Parathyroid adenoma (tissue), 2 donors: ENCODE measurements at regions not wholly inside any gene's neighbourhood (a gene's known extent, or its start where the extent isn't known, plus 50 kb on each side); places are given as distances from the start of the nearest gene placed in this dataset.

Source experiments
- H2AFZ ChIP-seq: fragments of 300-600 bp; sonication (generic); one replicate; pipeline ENCODE4 v1.7.0; 2017; ENCODE audit warnings: antibody characterized with exemption, mild to moderate bottlenecking
- H3K27ac ChIP-seq: fragments of 300-600 bp; sonication (generic); one replicate; pipeline ENCODE4 v1.7.0; 2017
- H3K27me3 ChIP-seq: fragments of 300-600 bp; sonication (generic); one replicate; pipeline ENCODE4 v1.7.0; 2017; ENCODE audit warnings: low read length; ENCODE audit not compliant: control insufficient read depth, insufficient read depth
- H3K36me3 ChIP-seq: fragments of 300-600 bp; sonication (generic); one replicate; pipeline ENCODE4 v1.7.0; 2017; ENCODE audit warnings: low read length; ENCODE audit not compliant: control insufficient read depth, insufficient read depth
- H3K4me1 ChIP-seq: fragments of 300-600 bp; sonication (generic); one replicate; pipeline ENCODE4 v1.7.0; 2017; ENCODE audit warnings: control low read depth
- H3K4me2 ChIP-seq: fragments of 300-600 bp; sonication (generic); one replicate; pipeline ENCODE4 v1.7.0; 2017; ENCODE audit warnings: low read length
- H3K4me3 ChIP-seq: fragments of 300-600 bp; sonication (generic); one replicate; pipeline ENCODE4 v1.7.0; 2017; ENCODE audit warnings: low read depth, low read length
- H3K79me2 ChIP-seq: fragments of 300-600 bp; sonication (generic); one replicate; pipeline ENCODE4 v1.7.0; 2017; ENCODE audit warnings: control low read depth
- H3K9ac ChIP-seq: fragments of 300-600 bp; sonication (generic); one replicate; pipeline ENCODE4 v1.7.0; 2017; ENCODE audit warnings: mild to moderate bottlenecking
- H3K9me3 ChIP-seq: fragments of 300-600 bp; sonication (generic); one replicate; pipeline ENCODE4 v1.7.0; 2017; ENCODE audit warnings: low read length; ENCODE audit not compliant: control insufficient read depth
- TF ChIP-seq, protein P1 (sequence below): fragments of 300-600 bp; sonication (generic); IDR thresholded peaks from one replicate; pipeline ENCODE4 v1.7.0; 2017; ENCODE audit warnings: antibody characterized with exemption, mild to moderate bottlenecking
- donor health status: primary hyperparathyroidism.

DNA sequence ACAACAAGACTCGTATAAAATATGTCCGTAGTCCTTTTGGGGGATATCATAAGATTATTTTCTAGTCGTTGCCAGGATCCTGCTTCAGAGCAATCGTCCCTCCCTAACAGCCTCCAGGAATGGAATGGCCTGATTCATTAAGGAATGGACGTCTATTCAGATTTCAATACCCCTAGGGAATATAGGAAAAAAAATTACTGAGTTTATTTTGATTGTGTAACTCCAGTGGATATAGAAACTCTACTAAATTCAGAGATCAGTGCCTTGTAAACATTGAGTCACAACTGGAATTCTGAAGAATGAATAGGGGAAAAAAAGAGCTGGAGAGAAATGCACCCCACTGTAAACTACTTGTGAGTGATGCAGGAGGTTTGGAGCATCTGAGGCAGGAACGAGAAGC lies 1171.5 kb upstream of the GOT2 start:
- no peak overlapping the region for H3K27ac ChIP-seq

DNA sequence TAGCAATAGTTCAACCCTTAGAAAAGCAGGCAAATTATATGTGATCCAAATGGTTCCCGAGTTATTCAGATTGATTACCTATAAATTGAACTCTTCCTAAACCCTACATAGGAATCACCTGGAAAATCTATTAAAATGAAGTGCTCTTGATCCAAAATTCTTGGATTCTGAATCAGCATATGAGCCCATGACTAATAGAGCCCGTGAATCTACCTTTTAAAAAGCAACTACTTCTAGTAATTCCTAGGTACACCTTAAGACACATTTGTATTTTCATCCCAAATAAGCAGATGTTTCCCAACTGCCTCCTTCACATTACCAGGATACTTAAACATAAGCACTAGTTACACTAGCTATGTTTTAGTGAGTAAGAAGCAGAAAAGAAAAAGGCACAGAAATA lies 1171.0 kb upstream of the GOT2 start:
- TF ChIP-seq, protein P1, sequence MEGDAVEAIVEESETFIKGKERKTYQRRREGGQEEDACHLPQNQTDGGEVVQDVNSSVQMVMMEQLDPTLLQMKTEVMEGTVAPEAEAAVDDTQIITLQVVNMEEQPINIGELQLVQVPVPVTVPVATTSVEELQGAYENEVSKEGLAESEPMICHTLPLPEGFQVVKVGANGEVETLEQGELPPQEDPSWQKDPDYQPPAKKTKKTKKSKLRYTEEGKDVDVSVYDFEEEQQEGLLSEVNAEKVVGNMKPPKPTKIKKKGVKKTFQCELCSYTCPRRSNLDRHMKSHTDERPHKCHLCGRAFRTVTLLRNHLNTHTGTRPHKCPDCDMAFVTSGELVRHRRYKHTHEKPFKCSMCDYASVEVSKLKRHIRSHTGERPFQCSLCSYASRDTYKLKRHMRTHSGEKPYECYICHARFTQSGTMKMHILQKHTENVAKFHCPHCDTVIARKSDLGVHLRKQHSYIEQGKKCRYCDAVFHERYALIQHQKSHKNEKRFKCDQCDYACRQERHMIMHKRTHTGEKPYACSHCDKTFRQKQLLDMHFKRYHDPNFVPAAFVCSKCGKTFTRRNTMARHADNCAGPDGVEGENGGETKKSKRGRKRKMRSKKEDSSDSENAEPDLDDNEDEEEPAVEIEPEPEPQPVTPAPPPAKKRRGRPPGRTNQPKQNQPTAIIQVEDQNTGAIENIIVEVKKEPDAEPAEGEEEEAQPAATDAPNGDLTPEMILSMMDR = no peak
- Histone ChIP-seq H3K27ac (no peak overlapping the region), H3K9me3 (no peaks in the 10 kb centered on the region), H3K9ac (no peak overlapping the region), H3K4me2 (no peak overlapping the region), H3K4me1 (no peaks in the 10 kb centered on the region), H3K27me3 (no peaks in the 10 kb centered on the region), H2AFZ (no peak overlapping the region), H3K36me3 (no peaks in the 10 kb centered on the region), H3K4me3 (no peak overlapping the region), H3K79me2 (no peaks in the 10 kb centered on the region)

More for the DNA sequence above, 1171.5 kb upstream of the GOT2 start:
- no peak overlapping the region for H3K4me3 ChIP-seq
- no peak overlapping the region for H3K9ac ChIP-seq
- no peaks in the 10 kb centered on the region for H3K27me3 ChIP-seq
- H3K9me3 ChIP-seq = no peaks in the 10 kb centered on the region
- H3K4me2 ChIP-seq = no peak overlapping the region
- H3K4me1 ChIP-seq = no peaks in the 10 kb centered on the region
- H3K36me3 ChIP-seq = no peaks in the 10 kb centered on the region
- H3K79me2 ChIP-seq = no peaks in the 10 kb centered on the region
- TF ChIP-seq, protein P1 = no peak
- H2AFZ ChIP-seq = no peak overlapping the region

DNA sequence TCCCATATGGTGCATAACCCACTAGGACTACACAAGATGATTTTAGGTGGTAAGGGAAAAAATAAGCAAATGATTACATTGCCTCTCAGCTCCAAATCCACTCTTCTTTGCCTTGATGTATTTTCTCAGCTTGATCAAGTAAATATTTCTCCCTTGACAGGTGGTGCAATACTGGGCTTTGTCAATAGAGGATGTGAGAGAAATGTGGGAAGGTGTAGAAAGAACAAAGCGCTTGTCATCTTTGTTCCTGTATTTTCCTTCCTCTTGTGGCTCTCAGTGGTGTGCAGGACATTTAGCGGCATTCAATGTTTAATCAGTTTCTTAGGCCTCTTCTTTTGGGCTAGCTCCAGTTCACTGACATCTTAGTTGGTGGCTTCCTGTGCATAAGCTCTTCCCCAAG lies 1165.8 kb upstream of the GOT2 start:
- Histone ChIP-seq H3K36me3 (no peaks in the 10 kb centered on the region), H2AFZ (no peak overlapping the region), H3K4me1 (no peaks in the 10 kb centered on the region), H3K9ac (no peak overlapping the region), H3K9me3 (no peaks in the 10 kb centered on the region), H3K79me2 (no peaks in the 10 kb centered on the region), H3K27ac (no peak overlapping the region), H3K4me3 (no peak overlapping the region), H3K4me2 (no peak overlapping the region), H3K27me3 (no peaks in the 10 kb centered on the region)
- TF ChIP-seq, protein P1 = no peak

DNA sequence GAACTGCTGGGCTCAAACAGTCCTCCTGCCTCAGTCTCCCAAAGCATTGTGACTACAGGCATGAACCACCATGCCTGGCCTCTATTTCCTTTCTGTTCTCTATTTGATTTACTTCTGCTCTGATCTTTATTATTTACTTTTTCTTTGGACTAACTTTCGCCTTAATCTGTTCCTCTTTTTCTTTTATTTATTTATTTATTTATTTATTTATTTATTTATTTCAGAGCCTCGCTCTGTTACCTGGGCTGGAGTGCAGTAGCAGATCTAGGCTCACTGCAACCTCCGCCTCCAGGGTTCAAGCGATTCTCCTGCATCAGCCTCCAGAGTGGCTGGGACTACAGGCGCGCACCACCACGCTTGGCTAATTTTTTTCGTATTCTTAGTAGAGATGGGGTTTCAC lies 1158.3 kb upstream of the GOT2 start:
- Histone ChIP-seq H3K9ac (no peak overlapping the region), H2AFZ (no peak overlapping the region), H3K36me3 (no peaks in the 10 kb centered on the region), H3K4me2 (no peak overlapping the region), H3K4me3 (no peak overlapping the region), H3K27ac (no peak overlapping the region), H3K4me1 (no peaks in the 10 kb centered on the region), H3K79me2 (no peaks in the 10 kb centered on the region), H3K27me3 (no peaks in the 10 kb centered on the region), H3K9me3 (no peaks in the 10 kb centered on the region)
- TF ChIP-seq, protein P1 = no peak

DNA sequence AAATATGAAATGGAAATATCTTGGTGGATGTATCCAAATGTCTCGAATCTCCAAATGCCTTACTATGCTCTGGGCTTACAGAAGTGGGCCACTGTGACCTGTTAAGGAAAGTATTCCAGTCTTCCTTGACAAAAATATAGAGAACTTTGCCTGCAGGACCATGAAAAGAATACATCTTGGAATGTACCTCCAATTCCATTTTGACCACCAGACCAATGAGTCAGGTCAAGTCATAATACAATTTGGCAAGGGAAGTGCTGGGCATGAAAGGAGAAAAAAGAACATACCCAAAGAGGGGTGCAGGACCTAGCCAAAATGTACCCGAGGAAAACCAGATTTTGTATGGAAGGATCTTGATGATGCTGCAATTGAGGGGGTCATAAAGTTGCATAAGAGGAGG lies 1153.7 kb upstream of the GOT2 start:
- TF ChIP-seq, protein P1 = no peak
- no peaks in the 10 kb centered on the region for H3K79me2 ChIP-seq
- H3K9me3 ChIP-seq = no peaks in the 10 kb centered on the region
- H3K9ac ChIP-seq = no peak overlapping the region
- no peaks in the 10 kb centered on the region for H3K36me3 ChIP-seq
- H3K4me1 ChIP-seq = no peaks in the 10 kb centered on the region
- no peak overlapping the region for H3K4me2 ChIP-seq
- no peak overlapping the region for H2AFZ ChIP-seq
- no peak overlapping the region for H3K27ac ChIP-seq
- H3K4me3 ChIP-seq = no peak overlapping the region
- H3K27me3 ChIP-seq = no peaks in the 10 kb centered on the region
